Astrocyte of the spinal cord (primary cell): ENCODE measurements at regions not wholly inside any gene's neighbourhood (a gene's known extent, or its start where the extent isn't known, plus 50 kb on each side); places are given as distances from the start of the nearest gene placed in this dataset.

Experiments used
- DNase-seq: peaks from one replicate; pipeline ENCODE4 v3.0.0; 2011; ENCODE audit warnings: low read depth, low spot score
- H3K4me3 ChIP-seq: 2 replicates; pipeline ENCODE4 v1.5.1; 2011; ENCODE audit warnings: low read depth, mild to moderate bottlenecking, low read length, moderate library complexity
- CTCF ChIP-seq: IDR thresholded peaks from 2 replicates; pipeline ENCODE4 v1.5.1; 2012; ENCODE audit warnings: low read depth, mild to moderate bottlenecking, low read length, inconsistent platforms
- in situ Hi-C: cut with HindIII; loops from 2 replicates; pipeline ENCODE4 v1.10.0; 2017; ENCODE audit warnings: low sequenced_read_pairs

GRCh38 chr3:44018926-44019325, 222.8 kb upstream of the TOPAZ1 start:
- in situ Hi-C loops, result no loop called here
- DNase-seq, result no peak
- no peak for TF ChIP-seq CTCF
- no peak overlapping the region for H3K4me3 ChIP-seq

GRCh38 chr3:44019736-44020135, 221.9 kb upstream of the TOPAZ1 start:
- in situ Hi-C loops, result no loop called here
- no peak for TF ChIP-seq CTCF
- peak; percentile 59 for DNase-seq
- H3K4me3 ChIP-seq, result no peak overlapping the region

GRCh38 chr3:44020143-44020542, 221.5 kb upstream of the TOPAZ1 start:
- H3K4me3 ChIP-seq, result no peak overlapping the region
- DNase-seq, result no peak
- no peak for TF ChIP-seq CTCF
- in situ Hi-C loops, result no loop called here

- DNase-seq, result peak; percentile 33
- in situ Hi-C loops, result no loop called here
- peak overlapping the region; percentile 46 for H3K4me3 ChIP-seq
- TF ChIP-seq CTCF, result no peak
Observed at GRCh38 chr3:44021651-44022594, 219.8 kb upstream of the TOPAZ1 start.

GRCh38 chr3:44023961-44024593, 217.6 kb upstream of the TOPAZ1 start:
- in situ Hi-C loops, result no loop called here
- no peak for DNase-seq
- TF ChIP-seq CTCF, result no peak
- H3K4me3 ChIP-seq, result no peak overlapping the region

GRCh38 chr3:44026220-44026865, 215.3 kb upstream of the TOPAZ1 start:
- no peak for DNase-seq
- TF ChIP-seq CTCF, result no peak
- no peak overlapping the region for H3K4me3 ChIP-seq
- in situ Hi-C loops, result no loop called here
